Retinal pigment epithelial cell (primary cell): ENCODE measurements at regions not wholly inside any gene's neighbourhood (a gene's known extent, or its start where the extent isn't known, plus 50 kb on each side); places are given as distances from the start of the nearest gene placed in this dataset.

ENCODE experiments used
- DNase-seq: peaks from one replicate; pipeline ENCODE4 v3.0.0-alpha.2; 2010; ENCODE audit warnings: low read depth
- H3K4me3 ChIP-seq: 2 replicates; pipeline ENCODE4 v1.5.1; 2011; ENCODE audit warnings: mild to moderate bottlenecking, low read length, control low read depth, moderate library complexity
- TF ChIP-seq, protein P1 (sequence below): conservative IDR thresholded peaks from 2 replicates; pipeline ENCODE4 v1.5.1; 2011; ENCODE audit warnings: low read depth, low read length, control low read depth, inconsistent platforms

GRCh38 chr6:92469186-92469828, 950.1 kb downstream of the EPHA7 start:
- TF ChIP-seq, protein P1, sequence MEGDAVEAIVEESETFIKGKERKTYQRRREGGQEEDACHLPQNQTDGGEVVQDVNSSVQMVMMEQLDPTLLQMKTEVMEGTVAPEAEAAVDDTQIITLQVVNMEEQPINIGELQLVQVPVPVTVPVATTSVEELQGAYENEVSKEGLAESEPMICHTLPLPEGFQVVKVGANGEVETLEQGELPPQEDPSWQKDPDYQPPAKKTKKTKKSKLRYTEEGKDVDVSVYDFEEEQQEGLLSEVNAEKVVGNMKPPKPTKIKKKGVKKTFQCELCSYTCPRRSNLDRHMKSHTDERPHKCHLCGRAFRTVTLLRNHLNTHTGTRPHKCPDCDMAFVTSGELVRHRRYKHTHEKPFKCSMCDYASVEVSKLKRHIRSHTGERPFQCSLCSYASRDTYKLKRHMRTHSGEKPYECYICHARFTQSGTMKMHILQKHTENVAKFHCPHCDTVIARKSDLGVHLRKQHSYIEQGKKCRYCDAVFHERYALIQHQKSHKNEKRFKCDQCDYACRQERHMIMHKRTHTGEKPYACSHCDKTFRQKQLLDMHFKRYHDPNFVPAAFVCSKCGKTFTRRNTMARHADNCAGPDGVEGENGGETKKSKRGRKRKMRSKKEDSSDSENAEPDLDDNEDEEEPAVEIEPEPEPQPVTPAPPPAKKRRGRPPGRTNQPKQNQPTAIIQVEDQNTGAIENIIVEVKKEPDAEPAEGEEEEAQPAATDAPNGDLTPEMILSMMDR: no peak
- DNase-seq: no peak
- no peak overlapping the region for H3K4me3 ChIP-seq

GRCh38 chr6:92468066-92468465, 951.3 kb downstream of the EPHA7 start:
- peak; percentile 69 for DNase-seq
- TF ChIP-seq, protein P1: no peak

DNA sequence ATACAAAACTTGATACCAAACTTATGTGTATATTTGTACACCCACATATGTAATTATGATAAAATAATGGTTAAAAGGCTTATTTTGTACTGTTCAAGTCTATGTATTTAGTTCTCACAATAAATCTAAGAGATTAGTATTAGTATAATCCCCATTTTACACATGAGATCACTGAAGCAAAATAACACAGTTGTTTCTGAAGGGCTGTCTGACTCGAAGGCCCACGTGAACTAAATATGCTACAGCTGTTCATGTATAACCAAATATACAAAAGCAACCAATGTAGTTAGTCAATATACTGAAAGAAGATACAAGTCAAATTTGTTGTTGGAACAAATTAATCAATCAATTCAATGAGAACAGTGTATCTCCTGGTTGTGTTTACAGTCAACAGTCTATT, 959.2 kb downstream of the EPHA7 start:
- H3K4me3 ChIP-seq: no peak overlapping the region
- peak; percentile 63 for DNase-seq
- TF ChIP-seq, protein P1: no peak

More at GRCh38 chr6:92468066-92468465, 951.3 kb downstream of the EPHA7 start:
- H3K4me3 ChIP-seq: no peak overlapping the region

DNA sequence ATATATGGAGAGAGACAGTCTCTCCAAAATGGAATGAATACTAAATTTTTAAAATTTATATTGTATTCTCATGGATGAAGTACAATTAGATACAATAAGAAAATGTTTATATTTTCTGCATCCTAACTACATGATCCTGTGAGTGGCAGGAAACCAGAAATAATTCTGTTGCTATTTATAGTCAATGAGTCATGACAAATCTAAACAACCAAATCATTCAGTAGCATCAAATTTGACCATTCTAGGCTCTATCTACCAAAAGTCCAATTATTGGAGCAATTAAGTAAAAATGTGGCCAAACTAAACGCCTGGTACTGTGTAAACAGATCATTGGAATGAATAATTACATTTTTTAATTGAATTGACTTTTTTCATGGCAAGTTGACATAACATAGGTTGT, 959.8 kb downstream of the EPHA7 start:
- TF ChIP-seq, protein P1: no peak
- no peak for DNase-seq
- H3K4me3 ChIP-seq: no peak overlapping the region

GRCh38 chr6:92446052-92446451, 973.3 kb downstream of the EPHA7 start:
- no peak overlapping the region for H3K4me3 ChIP-seq
- TF ChIP-seq, protein P1: no peak
- no peak for DNase-seq

GRCh38 chr6:92433911-92434310, 985.4 kb downstream of the EPHA7 start:
- no peak overlapping the region for H3K4me3 ChIP-seq
- TF ChIP-seq, protein P1: no peak
- DNase-seq: no peak

DNA sequence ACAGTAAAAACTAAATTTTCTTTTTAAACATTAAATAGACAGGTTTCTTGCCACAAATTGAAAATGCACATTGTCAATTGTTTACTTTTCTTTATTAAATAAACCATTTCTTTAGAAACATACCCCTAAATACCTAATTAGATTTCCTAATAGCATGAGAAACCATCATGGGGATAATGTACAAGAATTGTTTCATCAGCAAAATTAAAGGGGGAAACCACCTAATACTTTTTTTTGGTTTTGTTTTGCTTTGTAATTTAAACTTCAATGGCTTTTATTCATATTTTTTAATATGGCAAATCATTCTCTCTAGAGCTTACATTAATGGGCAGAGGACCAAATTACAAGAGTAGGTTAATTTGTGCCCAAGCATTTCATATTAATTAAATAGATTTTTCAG, 987.9 kb downstream of the EPHA7 start:
- no peak overlapping the region for H3K4me3 ChIP-seq
- no peak for DNase-seq
- TF ChIP-seq, protein P1: no peak
